K562 (cell line): ENCODE measurements at regions not wholly inside any gene's neighbourhood (a gene's known extent, or its start where the extent isn't known, plus 50 kb on each side); places are given as distances from the start of the nearest gene placed in this dataset.
A peak's percentile ranks its signal among the peaks of the same experiment; 100 is the strongest.

ENCODE experiments used
- DNMT1 ChIP-seq: fragments of 450-650 bp; IDR thresholded peaks from 2 replicates; pipeline ENCODE4 v1.6.1; 2016; ENCODE audit warnings: antibody characterized with exemption, mild to moderate bottlenecking
- GTF2F1 ChIP-seq: IDR thresholded peaks from 2 replicates; pipeline ENCODE4 v1.6.1; 2011; ENCODE audit warnings: low read depth, low read length, improper control_type of control experiment
- JUND ChIP-seq, 2 experiments: IDR thresholded peaks; 2 replicates in 1 of 2; 3 replicates in 1 of 2; pipeline ENCODE4 v1.6.1; 2011; ENCODE audit warnings: borderline replicate concordance in 2 of 2, low read depth in 2 of 2, low read length in 2 of 2, improper control_type of control experiment in 1 of 2, missing biosample characterization in 1 of 2, missing genetic modification characterization in 1 of 2, missing genetic modification reagents in 1 of 2
- MAZ ChIP-seq, 2 experiments: fragments of 450-650 bp in 1 of 2; sonication (generic) in 1 of 2; formaldehyde crosslinking; IDR thresholded peaks in 1 of 2; conservative IDR thresholded peaks in 1 of 2; 2 replicates each; pipeline versions ENCODE4 v1.4.0 to v1.5.0; 2020; ENCODE audit warnings: mild to moderate bottlenecking in 1 of 2, missing genetic modification reagents in 1 of 2
- MXI1 ChIP-seq: IDR thresholded peaks from 2 replicates; pipeline ENCODE4 v1.6.1; 2011; ENCODE audit warnings: low read depth, mild to moderate bottlenecking, improper control_type of control experiment, low read length
- POLR3G ChIP-seq: IDR thresholded peaks from 2 replicates; pipeline ENCODE4 v1.6.1; 2011; ENCODE audit not compliant: insufficient read length, insufficient replicate concordance; ENCODE audit errors: extremely low read depth
- SREBF2 ChIP-seq: sonication (generic); formaldehyde crosslinking; IDR thresholded peaks from 2 replicates; pipeline ENCODE4 v1.4.0; 2020; ENCODE audit warnings: mild to moderate bottlenecking, missing genetic modification reagents
- SRSF9 ChIP-seq: fragments of 200-400 bp; formaldehyde crosslinking; IDR thresholded peaks from 2 replicates; pipeline ENCODE4 v1.6.1; 2017; ENCODE audit warnings: low read depth, low read length, borderline replicate concordance
- ZBTB1 ChIP-seq: sonication (generic); formaldehyde crosslinking; IDR thresholded peaks from 2 replicates; pipeline ENCODE4 v1.8.1; 2023; ENCODE audit warnings: missing genetic modification reagents, low read depth, mild to moderate bottlenecking, borderline replicate concordance
- ZNF76 ChIP-seq: fragments of 250-450 bp; sonication (Bioruptor Pico); IDR thresholded peaks from 2 replicates; pipeline ENCODE4 v1.4.0; 2020; ENCODE audit warnings: mild to moderate bottlenecking, moderate library complexity, borderline replicate concordance
- TF ChIP-seq, protein P1 (sequence below): sonication (generic); IDR thresholded peaks from 2 replicates; pipeline ENCODE4 v1.6.1; 2016
- TF ChIP-seq, protein P2 (sequence below): fragments of 450-650 bp; IDR thresholded peaks from 2 replicates; pipeline ENCODE4 v1.6.1; 2016; ENCODE audit warnings: mild to moderate bottlenecking, moderate library complexity
- TF ChIP-seq, protein P3 (sequence below), 3 experiments: fragments of 200-800 bp in 1 of 3; sonication (Bioruptor generic) in 1 of 3; sonication (generic) in 1 of 3; formaldehyde crosslinking in 1 of 3; IDR thresholded peaks; 2 replicates each; pipeline versions ENCODE4 v1.6.1 to v1.8.0; 2016 to 2022; ENCODE audit warnings: mild to moderate bottlenecking in 2 of 3, missing compliant biosample characterization in 2 of 3, missing genetic modification characterization in 2 of 3, missing genetic modification reagents in 1 of 3

DNA sequence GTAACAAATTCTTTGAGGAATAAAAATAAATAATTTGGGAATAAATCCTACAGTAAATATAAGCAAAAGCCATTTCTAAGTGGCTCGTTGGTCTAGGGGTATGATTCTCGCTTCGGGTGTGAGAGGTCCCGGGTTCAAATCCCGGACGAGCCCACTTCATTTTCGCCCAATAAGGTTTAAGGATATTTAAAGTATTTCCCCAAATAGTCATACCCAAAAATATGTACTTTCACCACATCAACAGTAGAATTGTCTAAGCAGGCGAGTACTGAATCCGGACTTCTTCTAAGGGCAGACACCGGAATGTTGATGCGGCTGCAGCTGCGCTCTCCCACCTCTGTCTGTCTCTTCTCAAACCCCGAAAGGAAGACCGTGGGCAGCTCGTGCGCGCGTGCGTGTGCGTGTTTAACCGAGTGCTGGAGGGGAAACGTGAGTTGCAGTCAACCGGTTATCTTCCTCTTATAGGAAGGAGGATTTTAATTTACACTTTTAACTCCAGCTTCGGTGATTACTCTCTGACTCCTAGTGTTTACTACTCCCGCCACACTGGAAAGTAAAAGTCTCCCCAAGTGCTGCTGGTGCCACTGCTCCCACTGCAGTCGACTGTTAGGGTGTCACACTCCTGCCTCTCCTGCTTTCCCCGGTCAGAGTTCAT lies 155.7 kb upstream of the PRSS16 start (continued):
- TF ChIP-seq JUND (IDR thresholded peaks at IDR 0.05; ENCODE audit: borderline replicate concordance, low read depth, low read length) = peak; percentile 40; the same call in 1 of the 2 replicates
- peak; percentile 61; the same call in 1 of the 3 replicates for TF ChIP-seq JUND (tag; IDR thresholded peaks at IDR 0.05; ENCODE audit: borderline replicate concordance, low read depth, low read length)
- TF ChIP-seq DNMT1 = no peak
- peak; percentile 49; the same call in 1 of the 2 replicates for TF ChIP-seq SREBF2 (CRISPR knock-in tag)
- TF ChIP-seq MAZ (CRISPR knock-in tag; conservative IDR thresholded peaks at IDR 0.05 in 1 of 2, IDR thresholded peaks at IDR 0.05 in 1 of 2) = peak in 1 of 2 experiments; percentile 85; a peak in 2 of 4 replicates
- TF ChIP-seq, protein P1, sequence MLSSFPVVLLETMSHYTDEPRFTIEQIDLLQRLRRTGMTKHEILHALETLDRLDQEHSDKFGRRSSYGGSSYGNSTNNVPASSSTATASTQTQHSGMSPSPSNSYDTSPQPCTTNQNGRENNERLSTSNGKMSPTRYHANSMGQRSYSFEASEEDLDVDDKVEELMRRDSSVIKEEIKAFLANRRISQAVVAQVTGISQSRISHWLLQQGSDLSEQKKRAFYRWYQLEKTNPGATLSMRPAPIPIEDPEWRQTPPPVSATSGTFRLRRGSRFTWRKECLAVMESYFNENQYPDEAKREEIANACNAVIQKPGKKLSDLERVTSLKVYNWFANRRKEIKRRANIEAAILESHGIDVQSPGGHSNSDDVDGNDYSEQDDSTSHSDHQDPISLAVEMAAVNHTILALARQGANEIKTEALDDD = peak; percentile 70
- TF ChIP-seq ZBTB1 = no peak
- peak; percentile 53 for TF ChIP-seq POLR3G
- TF ChIP-seq, protein P2, sequence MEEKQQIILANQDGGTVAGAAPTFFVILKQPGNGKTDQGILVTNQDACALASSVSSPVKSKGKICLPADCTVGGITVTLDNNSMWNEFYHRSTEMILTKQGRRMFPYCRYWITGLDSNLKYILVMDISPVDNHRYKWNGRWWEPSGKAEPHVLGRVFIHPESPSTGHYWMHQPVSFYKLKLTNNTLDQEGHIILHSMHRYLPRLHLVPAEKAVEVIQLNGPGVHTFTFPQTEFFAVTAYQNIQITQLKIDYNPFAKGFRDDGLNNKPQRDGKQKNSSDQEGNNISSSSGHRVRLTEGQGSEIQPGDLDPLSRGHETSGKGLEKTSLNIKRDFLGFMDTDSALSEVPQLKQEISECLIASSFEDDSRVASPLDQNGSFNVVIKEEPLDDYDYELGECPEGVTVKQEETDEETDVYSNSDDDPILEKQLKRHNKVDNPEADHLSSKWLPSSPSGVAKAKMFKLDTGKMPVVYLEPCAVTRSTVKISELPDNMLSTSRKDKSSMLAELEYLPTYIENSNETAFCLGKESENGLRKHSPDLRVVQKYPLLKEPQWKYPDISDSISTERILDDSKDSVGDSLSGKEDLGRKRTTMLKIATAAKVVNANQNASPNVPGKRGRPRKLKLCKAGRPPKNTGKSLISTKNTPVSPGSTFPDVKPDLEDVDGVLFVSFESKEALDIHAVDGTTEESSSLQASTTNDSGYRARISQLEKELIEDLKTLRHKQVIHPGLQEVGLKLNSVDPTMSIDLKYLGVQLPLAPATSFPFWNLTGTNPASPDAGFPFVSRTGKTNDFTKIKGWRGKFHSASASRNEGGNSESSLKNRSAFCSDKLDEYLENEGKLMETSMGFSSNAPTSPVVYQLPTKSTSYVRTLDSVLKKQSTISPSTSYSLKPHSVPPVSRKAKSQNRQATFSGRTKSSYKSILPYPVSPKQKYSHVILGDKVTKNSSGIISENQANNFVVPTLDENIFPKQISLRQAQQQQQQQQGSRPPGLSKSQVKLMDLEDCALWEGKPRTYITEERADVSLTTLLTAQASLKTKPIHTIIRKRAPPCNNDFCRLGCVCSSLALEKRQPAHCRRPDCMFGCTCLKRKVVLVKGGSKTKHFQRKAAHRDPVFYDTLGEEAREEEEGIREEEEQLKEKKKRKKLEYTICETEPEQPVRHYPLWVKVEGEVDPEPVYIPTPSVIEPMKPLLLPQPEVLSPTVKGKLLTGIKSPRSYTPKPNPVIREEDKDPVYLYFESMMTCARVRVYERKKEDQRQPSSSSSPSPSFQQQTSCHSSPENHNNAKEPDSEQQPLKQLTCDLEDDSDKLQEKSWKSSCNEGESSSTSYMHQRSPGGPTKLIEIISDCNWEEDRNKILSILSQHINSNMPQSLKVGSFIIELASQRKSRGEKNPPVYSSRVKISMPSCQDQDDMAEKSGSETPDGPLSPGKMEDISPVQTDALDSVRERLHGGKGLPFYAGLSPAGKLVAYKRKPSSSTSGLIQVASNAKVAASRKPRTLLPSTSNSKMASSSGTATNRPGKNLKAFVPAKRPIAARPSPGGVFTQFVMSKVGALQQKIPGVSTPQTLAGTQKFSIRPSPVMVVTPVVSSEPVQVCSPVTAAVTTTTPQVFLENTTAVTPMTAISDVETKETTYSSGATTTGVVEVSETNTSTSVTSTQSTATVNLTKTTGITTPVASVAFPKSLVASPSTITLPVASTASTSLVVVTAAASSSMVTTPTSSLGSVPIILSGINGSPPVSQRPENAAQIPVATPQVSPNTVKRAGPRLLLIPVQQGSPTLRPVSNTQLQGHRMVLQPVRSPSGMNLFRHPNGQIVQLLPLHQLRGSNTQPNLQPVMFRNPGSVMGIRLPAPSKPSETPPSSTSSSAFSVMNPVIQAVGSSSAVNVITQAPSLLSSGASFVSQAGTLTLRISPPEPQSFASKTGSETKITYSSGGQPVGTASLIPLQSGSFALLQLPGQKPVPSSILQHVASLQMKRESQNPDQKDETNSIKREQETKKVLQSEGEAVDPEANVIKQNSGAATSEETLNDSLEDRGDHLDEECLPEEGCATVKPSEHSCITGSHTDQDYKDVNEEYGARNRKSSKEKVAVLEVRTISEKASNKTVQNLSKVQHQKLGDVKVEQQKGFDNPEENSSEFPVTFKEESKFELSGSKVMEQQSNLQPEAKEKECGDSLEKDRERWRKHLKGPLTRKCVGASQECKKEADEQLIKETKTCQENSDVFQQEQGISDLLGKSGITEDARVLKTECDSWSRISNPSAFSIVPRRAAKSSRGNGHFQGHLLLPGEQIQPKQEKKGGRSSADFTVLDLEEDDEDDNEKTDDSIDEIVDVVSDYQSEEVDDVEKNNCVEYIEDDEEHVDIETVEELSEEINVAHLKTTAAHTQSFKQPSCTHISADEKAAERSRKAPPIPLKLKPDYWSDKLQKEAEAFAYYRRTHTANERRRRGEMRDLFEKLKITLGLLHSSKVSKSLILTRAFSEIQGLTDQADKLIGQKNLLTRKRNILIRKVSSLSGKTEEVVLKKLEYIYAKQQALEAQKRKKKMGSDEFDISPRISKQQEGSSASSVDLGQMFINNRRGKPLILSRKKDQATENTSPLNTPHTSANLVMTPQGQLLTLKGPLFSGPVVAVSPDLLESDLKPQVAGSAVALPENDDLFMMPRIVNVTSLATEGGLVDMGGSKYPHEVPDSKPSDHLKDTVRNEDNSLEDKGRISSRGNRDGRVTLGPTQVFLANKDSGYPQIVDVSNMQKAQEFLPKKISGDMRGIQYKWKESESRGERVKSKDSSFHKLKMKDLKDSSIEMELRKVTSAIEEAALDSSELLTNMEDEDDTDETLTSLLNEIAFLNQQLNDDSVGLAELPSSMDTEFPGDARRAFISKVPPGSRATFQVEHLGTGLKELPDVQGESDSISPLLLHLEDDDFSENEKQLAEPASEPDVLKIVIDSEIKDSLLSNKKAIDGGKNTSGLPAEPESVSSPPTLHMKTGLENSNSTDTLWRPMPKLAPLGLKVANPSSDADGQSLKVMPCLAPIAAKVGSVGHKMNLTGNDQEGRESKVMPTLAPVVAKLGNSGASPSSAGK = peak; percentile 46; the same call in 1 of the 2 replicates
- peak; percentile 44; the same call in 1 of the 2 replicates for TF ChIP-seq MXI1
- TF ChIP-seq SRSF9 = no peak
- TF ChIP-seq ZNF76 = no peak
- TF ChIP-seq, protein P3, sequence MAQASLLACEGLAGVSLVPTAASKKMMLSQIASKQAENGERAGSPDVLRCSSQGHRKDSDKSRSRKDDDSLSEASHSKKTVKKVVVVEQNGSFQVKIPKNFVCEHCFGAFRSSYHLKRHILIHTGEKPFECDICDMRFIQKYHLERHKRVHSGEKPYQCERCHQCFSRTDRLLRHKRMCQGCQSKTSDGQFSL (CRISPR knock-in tag; IDR thresholded peaks at IDR 0.05) = no peak
- TF ChIP-seq, protein P3 (tag; IDR thresholded peaks at IDR 0.05) = no peak
- TF ChIP-seq GTF2F1 = no peak
